GM21390 (cell line): ENCODE measurements at regions not wholly inside any gene's neighbourhood (a gene's known extent, or its start where the extent isn't known, plus 50 kb on each side); places are given as distances from the start of the nearest gene placed in this dataset.
"Not testable (repeated sequence)": the region's sequence is repeated elsewhere in the genome, so short reads cannot be mapped to it uniquely, and the experiment has no call there.

Experiments used
- ATAC-seq: cut with Tn5 transposase; IDR thresholded peaks from one replicate; pipeline ENCODE4 v1.9.1; 2021; ENCODE audit not compliant: unreplicated experiment

DNA sequence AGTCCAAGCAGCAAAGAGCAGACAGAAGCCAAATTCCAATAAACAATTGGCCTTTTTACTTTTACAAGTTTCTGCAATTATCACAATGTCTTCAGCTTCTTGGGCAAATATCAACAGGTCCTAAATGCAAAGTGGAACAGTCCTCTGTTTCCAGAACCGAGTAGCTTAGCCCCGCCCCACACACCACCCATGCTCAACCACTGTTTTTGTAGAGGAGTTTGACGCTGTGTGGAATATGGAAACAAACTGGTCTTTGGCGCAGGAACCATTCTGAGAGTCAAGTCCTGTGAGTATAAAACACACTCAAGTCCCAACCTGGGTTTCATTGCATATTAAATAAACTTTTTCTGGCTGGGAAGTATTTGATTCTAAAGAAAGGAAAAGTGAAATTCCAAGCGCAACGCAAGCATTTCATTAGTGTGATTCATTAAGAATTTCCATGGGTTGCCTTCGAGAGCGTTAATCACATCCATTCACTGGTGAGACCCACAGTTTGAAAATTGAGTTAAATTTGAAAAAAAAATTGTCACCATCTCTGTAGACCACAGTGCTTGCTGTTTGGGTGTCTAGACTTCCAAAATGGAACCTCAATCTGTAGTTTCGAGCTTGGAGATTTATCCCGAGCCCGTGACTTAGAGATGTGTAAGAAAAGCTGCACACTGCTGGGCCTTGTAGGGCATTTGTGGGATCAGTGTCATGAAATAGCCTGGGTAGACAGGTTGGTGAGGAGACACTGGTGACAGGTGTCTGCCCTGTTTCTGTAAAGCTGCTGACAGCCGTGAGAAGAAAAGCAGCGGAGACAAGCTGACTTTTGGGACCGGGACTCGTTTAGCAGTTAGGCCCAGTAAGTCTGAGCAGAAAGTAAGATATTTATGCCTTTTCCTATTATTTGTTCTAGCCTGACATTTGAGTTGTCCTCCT lies 96.1 kb downstream of the DAD1 start:
- no peak for ATAC-seq

DNA sequence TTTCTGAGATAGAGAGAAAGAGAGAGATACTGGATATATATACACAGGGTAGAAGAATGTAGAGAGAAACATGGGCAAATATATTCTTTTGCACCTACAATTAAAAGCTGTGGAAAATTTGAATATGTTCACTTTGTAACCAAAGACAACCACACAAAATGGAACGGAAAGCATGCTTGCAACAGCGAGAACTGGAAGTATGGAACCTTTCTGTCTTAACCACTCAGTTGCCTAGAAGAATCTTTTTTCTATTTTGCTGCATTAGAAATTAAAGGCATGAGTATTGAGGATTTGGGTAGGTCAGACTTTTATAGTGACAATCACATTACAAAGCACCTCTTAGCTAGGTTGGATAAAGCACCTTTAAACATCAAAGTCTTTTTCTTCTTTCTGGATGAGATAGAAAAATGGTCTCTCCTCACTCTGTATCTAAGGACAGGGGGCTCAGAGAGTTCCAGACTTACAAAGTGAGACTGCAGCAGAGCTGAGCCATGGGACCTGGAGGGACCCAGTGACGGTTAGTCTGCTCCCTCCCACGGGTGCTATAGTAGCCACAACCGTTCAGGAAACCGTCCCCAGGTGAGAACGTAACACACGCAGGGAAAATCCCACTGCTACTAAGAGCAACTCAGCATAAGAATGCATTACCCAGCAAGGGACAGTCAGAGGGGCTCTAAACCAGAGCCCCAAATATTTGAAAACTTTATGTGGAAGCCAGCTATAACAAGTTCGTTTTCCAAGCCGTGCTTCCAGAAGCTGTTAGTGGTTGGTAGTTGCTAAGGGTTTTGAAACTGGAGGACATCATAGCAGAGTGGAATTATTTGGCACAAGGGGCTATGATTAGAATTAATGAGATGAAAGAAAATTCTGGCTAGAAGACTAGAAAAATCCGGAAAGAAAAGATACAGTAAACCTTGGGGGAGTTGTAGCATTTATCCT lies 97.1 kb downstream of the DAD1 start:
- ATAC-seq = no peak

DNA sequence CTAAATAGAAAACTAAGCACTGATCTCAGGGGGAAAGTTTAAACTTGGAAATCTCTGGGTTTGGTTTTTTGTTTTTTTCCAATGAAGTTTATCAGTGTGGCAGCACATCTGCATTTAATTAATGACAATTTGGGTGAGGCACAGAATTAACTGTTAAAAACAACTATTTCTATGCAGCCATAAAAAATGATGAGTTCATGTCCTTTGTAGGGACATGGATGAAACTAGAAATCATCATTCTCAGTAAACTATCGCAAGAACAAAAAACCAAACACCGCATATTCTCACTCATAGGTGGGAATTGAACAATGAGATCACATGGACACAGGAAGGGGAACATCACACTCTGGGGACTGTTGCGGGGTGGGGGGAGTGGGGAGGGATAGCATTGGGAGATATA lies 98.0 kb downstream of the DAD1 start:
- ATAC-seq = not testable (repeated sequence)

- no peak for ATAC-seq
Measured at GRCh38 chr14:22489957-22490950, 98.8 kb downstream of the DAD1 start.

DNA sequence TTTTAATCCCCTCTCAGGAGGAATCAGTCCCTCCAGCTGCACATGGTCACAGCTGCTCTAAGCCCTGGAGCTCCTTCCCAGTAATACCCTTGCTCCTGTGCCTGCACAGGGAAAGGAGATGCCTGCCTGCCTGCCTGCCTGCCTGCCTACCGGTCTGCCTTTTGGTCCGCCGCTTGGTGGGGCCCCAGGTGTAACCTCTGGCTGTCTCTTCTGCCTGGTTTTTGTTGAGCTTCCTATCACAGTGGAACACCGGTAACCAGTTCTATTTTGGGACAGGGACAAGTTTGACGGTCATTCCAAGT lies 99.8 kb downstream of the DAD1 start:
- ATAC-seq = no peak

DNA sequence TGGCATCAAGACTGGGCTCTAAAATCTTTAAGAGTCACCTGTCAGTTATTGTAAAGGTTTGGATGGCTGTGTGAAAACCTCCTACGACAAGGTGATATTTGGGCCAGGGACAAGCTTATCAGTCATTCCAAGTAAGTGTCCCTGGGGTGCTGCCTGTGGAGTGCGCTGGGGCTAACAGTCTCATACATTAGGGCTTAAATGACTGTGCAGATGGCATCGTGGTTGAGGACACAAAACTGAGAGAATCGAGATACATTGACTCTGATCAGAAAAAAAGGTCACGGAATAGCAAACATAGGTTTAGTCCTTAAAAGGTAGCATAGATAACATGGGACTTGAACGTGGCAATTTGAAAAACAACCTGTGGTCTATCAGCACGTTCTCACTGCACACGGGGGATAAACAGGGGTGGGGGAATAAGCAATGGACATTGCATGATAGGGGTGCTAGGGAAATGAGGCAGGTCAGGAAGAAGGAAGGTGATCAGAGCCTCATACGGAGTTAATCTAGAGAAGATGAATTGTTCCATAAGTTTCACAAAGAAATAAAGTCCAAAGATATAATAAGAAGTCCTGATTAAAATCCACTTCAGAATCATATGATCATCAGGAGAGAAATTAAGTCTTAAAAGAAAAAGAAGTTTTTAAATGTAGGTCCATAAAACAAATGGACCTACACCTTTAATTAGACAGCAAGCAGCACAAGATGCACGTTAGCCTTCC lies 100.3 kb downstream of the DAD1 start:
- ATAC-seq = peak; percentile 39

DNA sequence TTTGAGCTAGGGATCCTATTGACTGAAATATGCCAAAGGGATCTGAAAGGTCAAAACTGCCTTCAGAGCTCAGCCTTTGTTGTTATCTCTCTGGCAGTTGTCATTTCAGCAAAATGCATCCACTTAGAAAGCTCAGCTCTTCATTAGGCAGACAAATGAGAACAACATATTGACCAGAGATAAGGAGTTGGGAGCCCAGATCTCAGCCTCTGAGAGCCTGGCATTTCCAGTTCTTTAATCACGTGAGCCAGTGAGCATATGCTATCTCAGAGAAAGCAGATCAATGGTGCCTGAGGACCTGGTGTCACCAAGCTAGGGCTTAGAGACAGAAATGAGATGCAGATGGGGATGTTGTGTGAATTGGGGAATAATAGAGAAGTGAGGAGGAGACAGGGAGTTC lies 101.1 kb downstream of the DAD1 start:
- no peak for ATAC-seq

DNA sequence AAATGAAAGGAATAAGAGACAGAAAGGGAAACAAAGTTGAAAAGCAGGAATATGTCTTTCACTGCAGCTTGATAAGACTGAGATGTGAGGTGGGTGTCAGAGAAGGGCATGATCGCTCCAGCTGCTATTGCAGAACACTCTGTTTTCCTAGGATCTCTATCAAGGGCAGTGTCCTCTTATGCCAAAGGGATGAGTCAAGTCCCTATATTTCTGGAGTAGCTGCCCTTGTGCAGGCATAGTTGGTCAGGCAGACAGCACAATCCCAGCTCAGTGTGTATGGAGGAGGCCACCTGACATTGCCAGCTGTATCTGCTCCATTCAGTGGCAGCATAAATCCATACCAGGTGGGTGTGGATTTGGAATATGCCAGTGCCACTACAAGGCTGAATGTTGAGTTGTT lies 101.6 kb downstream of the DAD1 start:
- ATAC-seq = no peak

DNA sequence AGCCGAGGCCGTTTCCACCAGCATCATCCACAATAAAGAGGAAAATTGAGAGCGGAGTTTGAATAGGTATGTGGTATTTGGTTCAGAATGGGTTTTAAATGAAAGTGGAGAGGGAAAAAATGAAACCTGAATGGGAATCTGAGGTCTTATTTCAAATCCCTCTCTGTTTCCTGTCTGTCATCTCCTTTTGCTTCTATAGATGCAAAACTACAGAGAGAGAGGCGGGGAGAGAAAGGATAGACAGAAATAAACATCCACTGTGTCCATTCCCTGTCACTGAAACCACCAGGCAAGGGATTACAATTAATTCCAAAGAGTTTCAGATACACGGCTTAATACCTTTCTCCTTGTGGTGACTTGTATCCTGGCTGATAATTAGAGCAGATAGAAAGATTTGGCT lies 102.3 kb downstream of the DAD1 start:
- no peak for ATAC-seq

DNA sequence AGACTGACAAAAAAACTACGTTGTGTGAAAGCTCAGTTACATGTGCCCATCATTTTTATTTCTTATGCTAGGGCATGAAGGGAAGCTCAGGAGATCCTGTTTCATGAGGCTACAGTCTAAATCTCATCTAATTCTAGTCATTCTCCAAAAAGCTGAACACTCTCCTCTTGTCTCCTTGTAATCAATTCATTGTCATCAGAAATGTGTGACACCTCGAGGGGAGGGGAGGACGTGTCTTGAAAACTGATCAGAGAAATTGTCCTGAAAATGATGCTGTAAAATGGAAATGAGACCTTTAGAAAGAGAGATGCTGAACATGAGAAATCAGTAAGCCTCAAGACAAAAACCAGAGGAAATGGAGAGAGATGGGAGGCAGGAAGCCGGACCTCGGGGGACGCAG lies 103.4 kb downstream of the DAD1 start:
- ATAC-seq = no peak

DNA sequence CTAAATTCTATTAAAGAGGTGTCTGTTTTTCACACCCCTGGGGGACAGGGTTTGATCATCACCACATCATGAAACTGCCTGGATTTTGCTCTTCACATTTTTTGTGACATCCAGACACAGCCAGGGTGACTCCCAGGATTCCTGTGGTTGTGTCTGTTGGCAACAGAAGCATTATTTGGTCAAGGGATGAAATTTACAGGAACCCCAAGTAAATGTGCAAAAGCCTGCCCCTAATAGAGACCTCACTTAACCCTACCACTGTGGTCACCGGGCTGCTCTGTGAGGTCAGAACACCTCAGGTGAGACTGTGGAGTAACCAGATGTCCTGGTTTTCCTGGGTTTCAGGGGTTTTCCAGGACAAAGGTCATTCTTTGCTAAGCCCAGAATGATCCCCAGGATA lies 103.8 kb downstream of the DAD1 start:
- ATAC-seq = no peak

- no peak for ATAC-seq
Measured at GRCh38 chr14:22484632-22485031, 104.4 kb downstream of the DAD1 start.

DNA sequence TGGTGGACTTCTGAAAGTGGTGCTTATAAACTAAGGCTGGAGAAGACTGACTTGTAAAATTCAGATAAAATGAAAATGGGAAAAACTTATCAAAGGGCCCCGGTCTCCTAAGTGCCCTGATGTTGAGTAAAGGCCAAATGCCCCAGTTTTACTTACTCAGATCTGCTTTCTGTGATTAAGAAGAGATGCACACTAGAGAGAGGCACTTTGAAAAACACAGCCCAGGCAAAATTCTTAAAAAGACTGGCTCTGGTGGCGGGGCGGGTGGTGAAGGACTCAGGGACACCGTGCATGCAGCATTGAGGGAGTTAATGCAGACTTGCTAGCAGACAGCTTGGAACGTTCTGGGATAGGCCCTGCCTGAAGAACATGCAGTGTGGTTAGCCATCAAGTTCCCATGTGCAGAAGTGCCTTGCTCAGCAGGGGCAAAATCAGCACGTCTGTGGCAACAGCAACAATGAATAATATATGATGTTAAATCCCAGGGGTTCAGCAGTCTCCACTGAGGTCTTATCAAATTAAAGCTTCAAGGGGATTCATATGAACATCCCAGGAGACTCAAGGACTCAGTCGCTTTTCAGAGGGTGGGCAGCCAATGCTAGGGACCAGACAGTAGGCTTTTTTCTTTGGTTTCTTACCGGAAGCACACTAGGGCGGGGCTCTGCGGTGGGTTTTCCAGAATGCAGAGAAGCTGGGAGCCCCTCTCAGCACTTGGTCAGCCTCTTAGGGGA lies 105.0 kb downstream of the DAD1 start:
- ATAC-seq = no peak

- ATAC-seq = no peak
Measured at GRCh38 chr14:22482782-22483553, 106.1 kb downstream of the DAD1 start.

GRCh38 chr14:22482085-22482694 lies 106.8 kb downstream of the DAD1 start:
- ATAC-seq = no peak

- no peak for ATAC-seq
Measured at GRCh38 chr14:22481546-22481945, 107.5 kb downstream of the DAD1 start.

DNA sequence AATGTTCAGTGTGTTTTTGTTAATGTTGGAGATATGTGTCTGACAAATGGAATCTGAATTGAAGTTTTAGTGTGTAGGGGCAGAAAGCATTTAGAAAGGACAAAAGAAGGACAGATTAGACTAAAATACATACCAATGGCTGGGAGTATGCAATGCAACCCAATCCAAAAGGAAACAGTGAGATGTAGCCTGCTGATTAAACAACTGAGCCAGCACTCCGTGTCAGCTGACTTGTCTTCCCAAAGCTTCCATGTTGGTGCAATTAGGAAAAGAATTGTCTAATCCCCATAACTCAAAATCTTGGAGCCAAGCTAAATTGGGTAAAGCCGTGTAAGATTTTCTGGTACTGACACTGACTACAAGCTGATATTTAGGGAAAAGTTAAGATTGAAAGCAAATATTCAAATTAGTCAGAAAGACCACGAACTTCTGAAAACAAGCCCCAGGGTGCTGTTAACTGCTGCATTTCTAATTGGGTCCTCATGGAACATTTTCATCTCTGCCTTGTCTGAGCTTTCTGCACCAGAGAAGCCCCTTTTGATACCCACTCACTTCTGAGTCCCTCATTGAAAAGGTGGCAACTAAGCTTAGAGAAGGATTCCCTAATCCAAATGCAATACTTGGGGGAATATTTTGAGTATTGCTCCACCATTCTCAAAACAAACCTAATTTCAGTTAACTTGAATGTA lies 109.1 kb downstream of the DAD1 start:
- ATAC-seq = no peak

GRCh38 chr14:22479132-22479531 lies 109.9 kb downstream of the DAD1 start:
- ATAC-seq = no peak
